HEK293T (cell line): ENCODE measurements at regions not wholly inside any gene's neighbourhood (a gene's known extent, or its start where the extent isn't known, plus 50 kb on each side); places are given as distances from the start of the nearest gene placed in this dataset.

ENCODE experiments used
- ELF4 ChIP-seq: fragments of 450-650 bp; IDR thresholded peaks from 2 replicates; pipeline ENCODE4 v1.6.1; 2017; ENCODE audit warnings: antibody characterized with exemption
- FOXK2 ChIP-seq: fragments of 450-650 bp; IDR thresholded peaks from 2 replicates; pipeline ENCODE4 v1.6.1; 2016; ENCODE audit warnings: mild to moderate bottlenecking
- FOXM1 ChIP-seq: fragments of 450-650 bp; IDR thresholded peaks from 2 replicates; pipeline ENCODE4 v1.6.1; 2017; ENCODE audit warnings: mild to moderate bottlenecking, borderline replicate concordance
- PKNOX1 ChIP-seq: fragments of 450-650 bp; IDR thresholded peaks from 2 replicates; pipeline ENCODE4 v1.6.1; 2016
- SP1 ChIP-seq: fragments of 450-650 bp; IDR thresholded peaks from 2 replicates; pipeline ENCODE4 v1.6.1; 2017
- SUZ12 ChIP-seq: fragments of 450-650 bp; IDR thresholded peaks from 2 replicates; pipeline ENCODE4 v1.6.1; 2016; ENCODE audit warnings: mild to moderate bottlenecking

DNA sequence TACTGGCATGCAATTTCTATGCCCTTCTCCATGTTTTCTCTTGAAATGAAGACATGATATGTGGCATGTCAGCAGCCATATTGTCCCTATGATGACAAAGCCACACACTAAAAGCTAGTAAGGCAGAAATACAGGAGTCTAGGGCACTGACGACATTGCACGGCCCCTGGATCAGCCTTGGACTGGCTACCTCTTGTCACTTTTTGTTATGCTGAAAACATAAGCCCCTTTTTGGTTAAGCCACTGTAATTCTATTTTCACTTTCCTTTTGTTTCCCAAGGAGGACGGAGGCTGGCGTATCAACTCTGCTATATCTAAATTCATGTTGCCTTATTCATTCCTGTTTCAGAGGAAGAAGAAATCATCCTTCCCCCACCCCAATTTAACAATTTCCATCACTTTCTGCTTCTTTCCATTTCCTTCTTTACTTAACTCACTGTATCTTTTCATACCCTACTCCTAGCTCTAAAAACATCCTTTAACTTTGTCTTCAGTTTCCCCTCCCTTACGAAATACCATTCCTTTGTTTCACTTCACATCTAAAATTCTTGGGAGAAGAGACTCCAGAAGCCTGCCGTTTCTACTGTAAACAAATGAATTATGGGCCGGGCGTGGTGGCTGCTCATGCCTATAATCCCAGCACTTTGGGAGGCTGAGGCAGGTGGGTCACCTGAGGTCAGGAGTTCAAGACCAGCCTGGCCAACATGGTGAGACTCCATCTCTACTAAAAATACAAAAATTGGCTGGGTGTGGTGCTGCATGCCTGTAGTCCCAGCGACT, 364.1 kb downstream of the PCNX1 start:
- no peak for TF ChIP-seq PKNOX1
- no peak for TF ChIP-seq SP1
- TF ChIP-seq FOXM1 = no peak
- no peak for TF ChIP-seq SUZ12
- no peak for TF ChIP-seq FOXK2
- TF ChIP-seq ELF4 = no peak
